ENCODE measurements at regions not wholly inside any gene's neighbourhood (a gene's known extent, or its start where the extent isn't known, plus 50 kb on each side); places are given as distances from the start of the nearest gene placed in this dataset.

GRCh38 chr2:145961846-145962245 lies 1441.9 kb upstream of the ZEB2 start:
- Histone ChIP-seq H3K4me1 (ENCODE audit: control insufficient read depth, insufficient read depth, low read length) (no peaks in the 10 kb centered on the region), H3K4me3 (ENCODE audit: low read depth, low read length) (no peak overlapping the region), H3K36me3 (ENCODE audit: control insufficient read depth in 2 of 2, insufficient read depth in 1 of 2, low read length in 2 of 2) (no peaks in the 10 kb centered on the region), H3K27ac (ENCODE audit: extremely low read depth, low read depth, low read length) (no peak overlapping the region), H3K9me3 (ENCODE audit: control insufficient read depth, insufficient read depth, low read depth, low read length) (no peaks in the 10 kb centered on the region)
- ChIA-PET CTCF (interaction anchor here (0.7 kb wide), 1 partner anchor 58 kb away, joined by 4 read pairs; no protein-coding TSS in a partner anchor), POLR2A (no interaction called here)
- TF ChIP-seq ZSCAN30 (tag by site-specific recombination; IDR thresholded peaks at IDR 0.05): no peak
- TF ChIP-seq ZNF501 (tag by site-specific recombination; IDR thresholded peaks at IDR 0.05): no peak
- TF ChIP-seq, protein P1, sequence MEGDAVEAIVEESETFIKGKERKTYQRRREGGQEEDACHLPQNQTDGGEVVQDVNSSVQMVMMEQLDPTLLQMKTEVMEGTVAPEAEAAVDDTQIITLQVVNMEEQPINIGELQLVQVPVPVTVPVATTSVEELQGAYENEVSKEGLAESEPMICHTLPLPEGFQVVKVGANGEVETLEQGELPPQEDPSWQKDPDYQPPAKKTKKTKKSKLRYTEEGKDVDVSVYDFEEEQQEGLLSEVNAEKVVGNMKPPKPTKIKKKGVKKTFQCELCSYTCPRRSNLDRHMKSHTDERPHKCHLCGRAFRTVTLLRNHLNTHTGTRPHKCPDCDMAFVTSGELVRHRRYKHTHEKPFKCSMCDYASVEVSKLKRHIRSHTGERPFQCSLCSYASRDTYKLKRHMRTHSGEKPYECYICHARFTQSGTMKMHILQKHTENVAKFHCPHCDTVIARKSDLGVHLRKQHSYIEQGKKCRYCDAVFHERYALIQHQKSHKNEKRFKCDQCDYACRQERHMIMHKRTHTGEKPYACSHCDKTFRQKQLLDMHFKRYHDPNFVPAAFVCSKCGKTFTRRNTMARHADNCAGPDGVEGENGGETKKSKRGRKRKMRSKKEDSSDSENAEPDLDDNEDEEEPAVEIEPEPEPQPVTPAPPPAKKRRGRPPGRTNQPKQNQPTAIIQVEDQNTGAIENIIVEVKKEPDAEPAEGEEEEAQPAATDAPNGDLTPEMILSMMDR (tag by site-specific recombination; IDR thresholded peaks at IDR 0.05): no peak
- no peak for TF ChIP-seq ZNF791 (tag by site-specific recombination; IDR thresholded peaks at IDR 0.05)
- TF ChIP-seq ZNF391 (tag by site-specific recombination; IDR thresholded peaks at IDR 0.05; ENCODE audit: borderline replicate concordance, low read depth): no peak

- POLR2A ChIA-PET: no interaction called here
- CTCF ChIA-PET: no interaction called here
- TF ChIP-seq ZNF776 (tag by site-specific recombination; IDR thresholded peaks at IDR 0.05; ENCODE audit: borderline replicate concordance) (no peak), ZNF404 (tag by site-specific recombination; IDR thresholded peaks at IDR 0.05) (no peak), ZNF76 (tag by site-specific recombination; IDR thresholded peaks at IDR 0.05; ENCODE audit: borderline replicate concordance, low read depth) (no peak), ZNF184 (tag by site-specific recombination; IDR thresholded peaks at IDR 0.05) (no peak), ZNF530 (tag by site-specific recombination; IDR thresholded peaks at IDR 0.05; ENCODE audit: low read depth) (no peak)
- Histone ChIP-seq H3K4me1 (ENCODE audit: control insufficient read depth, insufficient read depth, low read length) (no peaks in the 10 kb centered on the region), H3K36me3 (ENCODE audit: control insufficient read depth in 2 of 2, insufficient read depth in 1 of 2, low read length in 2 of 2) (no peaks in the 10 kb centered on the region), H3K4me3 (ENCODE audit: low read depth, low read length) (no peak overlapping the region), H3K27ac (ENCODE audit: extremely low read depth, low read depth, low read length) (no peak overlapping the region), H3K9me3 (ENCODE audit: control insufficient read depth, insufficient read depth, low read depth, low read length) (no peaks in the 10 kb centered on the region)
Observed at GRCh38 chr2:145960479-145961163, 1440.7 kb upstream of the ZEB2 start.

DNA sequence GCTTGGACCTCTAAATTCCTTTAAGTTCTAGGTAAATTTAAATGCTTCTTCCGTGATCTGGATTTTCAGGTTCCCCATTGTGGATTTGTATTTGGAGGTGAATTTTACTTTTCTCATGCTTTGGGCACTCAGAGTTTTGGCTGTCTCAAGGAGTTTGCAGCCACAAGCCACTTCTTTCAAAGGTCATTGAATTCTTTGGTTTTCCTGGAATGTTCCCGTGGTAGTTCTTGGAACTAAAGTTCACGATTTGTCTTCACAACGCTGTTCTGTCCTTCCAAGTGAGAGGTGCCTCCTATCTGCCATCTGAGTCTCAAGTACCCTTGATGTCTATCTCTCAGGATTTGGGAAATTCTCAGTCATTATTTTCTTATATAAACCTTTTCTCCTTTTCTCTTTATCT lies 1438.7 kb upstream of the ZEB2 start:
- no peaks in the 10 kb centered on the region for H3K36me3 ChIP-seq (ENCODE audit: control insufficient read depth in 2 of 2, insufficient read depth in 1 of 2, low read length in 2 of 2)
- TF ChIP-seq ZNF501 (tag by site-specific recombination; IDR thresholded peaks at IDR 0.05) (no peak), ZNF175 (tag by site-specific recombination; IDR thresholded peaks at IDR 0.05) (no peak), ZNF248 (tag by site-specific recombination; IDR thresholded peaks at IDR 0.05) (no peak), REST (tag by site-specific recombination; IDR thresholded peaks at IDR 0.05) (no peak), ZNF423 (tag by site-specific recombination; IDR thresholded peaks at IDR 0.05) (no peak), ZNF530 (tag by site-specific recombination; IDR thresholded peaks at IDR 0.05; ENCODE audit: low read depth) (no peak), ZNF19 (tag by site-specific recombination; IDR thresholded peaks at IDR 0.05; ENCODE audit: low read depth) (no peak), ZNF138 (tag by site-specific recombination; IDR thresholded peaks at IDR 0.05; ENCODE audit: borderline replicate concordance) (no peak)
- TF ChIP-seq, protein P2, sequence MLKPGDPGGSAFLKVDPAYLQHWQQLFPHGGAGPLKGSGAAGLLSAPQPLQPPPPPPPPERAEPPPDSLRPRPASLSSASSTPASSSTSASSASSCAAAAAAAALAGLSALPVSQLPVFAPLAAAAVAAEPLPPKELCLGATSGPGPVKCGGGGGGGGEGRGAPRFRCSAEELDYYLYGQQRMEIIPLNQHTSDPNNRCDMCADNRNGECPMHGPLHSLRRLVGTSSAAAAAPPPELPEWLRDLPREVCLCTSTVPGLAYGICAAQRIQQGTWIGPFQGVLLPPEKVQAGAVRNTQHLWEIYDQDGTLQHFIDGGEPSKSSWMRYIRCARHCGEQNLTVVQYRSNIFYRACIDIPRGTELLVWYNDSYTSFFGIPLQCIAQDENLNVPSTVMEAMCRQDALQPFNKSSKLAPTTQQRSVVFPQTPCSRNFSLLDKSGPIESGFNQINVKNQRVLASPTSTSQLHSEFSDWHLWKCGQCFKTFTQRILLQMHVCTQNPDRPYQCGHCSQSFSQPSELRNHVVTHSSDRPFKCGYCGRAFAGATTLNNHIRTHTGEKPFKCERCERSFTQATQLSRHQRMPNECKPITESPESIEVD (tag by site-specific recombination; IDR thresholded peaks at IDR 0.05): no peak
- TF ChIP-seq, protein P3, sequence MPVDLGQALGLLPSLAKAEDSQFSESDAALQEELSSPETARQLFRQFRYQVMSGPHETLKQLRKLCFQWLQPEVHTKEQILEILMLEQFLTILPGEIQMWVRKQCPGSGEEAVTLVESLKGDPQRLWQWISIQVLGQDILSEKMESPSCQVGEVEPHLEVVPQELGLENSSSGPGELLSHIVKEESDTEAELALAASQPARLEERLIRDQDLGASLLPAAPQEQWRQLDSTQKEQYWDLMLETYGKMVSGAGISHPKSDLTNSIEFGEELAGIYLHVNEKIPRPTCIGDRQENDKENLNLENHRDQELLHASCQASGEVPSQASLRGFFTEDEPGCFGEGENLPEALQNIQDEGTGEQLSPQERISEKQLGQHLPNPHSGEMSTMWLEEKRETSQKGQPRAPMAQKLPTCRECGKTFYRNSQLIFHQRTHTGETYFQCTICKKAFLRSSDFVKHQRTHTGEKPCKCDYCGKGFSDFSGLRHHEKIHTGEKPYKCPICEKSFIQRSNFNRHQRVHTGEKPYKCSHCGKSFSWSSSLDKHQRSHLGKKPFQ (tag by site-specific recombination; IDR thresholded peaks at IDR 0.05): no peak
- H3K4me3 ChIP-seq (ENCODE audit: low read depth, low read length): no peak overlapping the region
- no peak overlapping the region for H3K27ac ChIP-seq (ENCODE audit: extremely low read depth, low read depth, low read length)
- POLR2A ChIA-PET: no interaction called here
- CTCF ChIA-PET: no interaction called here
- H3K4me1 ChIP-seq (ENCODE audit: control insufficient read depth, insufficient read depth, low read length): no peaks in the 10 kb centered on the region
- no peaks in the 10 kb centered on the region for H3K9me3 ChIP-seq (ENCODE audit: control insufficient read depth, insufficient read depth, low read depth, low read length)

Measured in HEK293 (cell line).